EH (cell line): ENCODE measurements at regions not wholly inside any gene's neighbourhood (a gene's known extent, or its start where the extent isn't known, plus 50 kb on each side); places are given as distances from the start of the nearest gene placed in this dataset.

ENCODE experiments used
- DNase-seq: peaks from one replicate; pipeline ENCODE4 v3.0.0-alpha.2; 2015; ENCODE audit warnings: low read depth

DNA sequence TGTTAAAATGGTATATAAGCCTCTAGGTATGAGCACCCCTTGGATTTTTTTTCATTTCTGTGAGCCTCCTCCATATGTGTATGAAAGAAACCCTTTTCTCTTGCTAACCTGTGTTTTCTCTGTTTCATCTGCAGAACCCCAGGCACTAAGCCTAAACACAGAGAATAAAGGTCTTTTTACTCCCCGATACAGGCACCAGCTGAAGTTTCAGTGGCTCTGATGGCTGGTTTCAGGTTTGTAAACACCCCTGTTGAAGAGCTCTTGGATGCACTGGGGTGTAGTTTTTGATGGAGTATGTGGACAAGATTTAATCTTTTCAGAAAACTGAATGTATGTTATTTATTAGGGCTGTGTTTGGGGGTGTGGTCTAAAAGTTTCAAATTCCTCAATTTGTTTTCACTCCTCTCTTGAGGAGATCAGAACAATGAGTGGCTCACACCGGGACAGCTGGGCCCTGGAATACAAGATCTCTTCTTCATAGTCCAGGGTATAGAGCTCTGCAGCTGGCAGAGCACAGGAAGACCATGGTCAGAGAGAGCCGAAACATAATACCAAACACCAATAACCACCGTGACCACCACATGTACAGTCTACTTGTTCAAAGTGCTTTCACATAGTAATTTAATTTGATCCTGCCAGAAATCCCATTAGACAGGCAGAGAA, 50.2 kb upstream of the VTCN1 start:
- DNase-seq, result no peak
